PC-3 (cell line): ENCODE measurements at regions not wholly inside any gene's neighbourhood (a gene's known extent, or its start where the extent isn't known, plus 50 kb on each side); places are given as distances from the start of the nearest gene placed in this dataset.

Source experiments
- ATAC-seq: fragments of 200-7000 bp; cut with Tn5 transposase; 2 replicates; pipeline ENCODE4 v1.9.1; 2020; ENCODE audit warnings: mild to moderate bottlenecking, moderate library complexity
- BruUV-seq: library from RNA; stranded (reverse); fragments of 400-500 nt; replicated peaks from 2 replicates; lab custom pipeline; 2021; lab: Mats Ljungman, UMichigan
- CTCF ChIA-PET: fragments of 300-600 bp; sonication (Branson Sonifier 250); formaldehyde crosslinking; loops from one replicate; lab custom pipeline; 2022; ENCODE audit warnings: antibody characterized with exemption; lab: Charles Lee
- POLR2A ChIA-PET: fragments of 300-600 bp; sonication (Branson Sonifier 250); formaldehyde crosslinking; loops from one replicate; lab custom pipeline; 2022; ENCODE audit warnings: antibody characterized with exemption; ENCODE audit not compliant: unreplicated experiment; lab: Charles Lee
- DNase-seq: peaks from one replicate; pipeline ENCODE4 v3.0.0-alpha.2; 2015
- H2AFZ ChIP-seq: fragments of 300-600 bp; sonication (generic); 2 replicates; pipeline ENCODE4 v1.6.0; 2016; ENCODE audit warnings: antibody characterized with exemption, low read length
- H3F3A ChIP-seq: fragments of 300-600 bp; sonication (generic); one replicate; pipeline ENCODE4 v1.6.0; 2017; ENCODE audit warnings: antibody characterized with exemption, low read length, control low read depth, mild to moderate bottlenecking; ENCODE audit not compliant: unreplicated experiment
- H3K27ac ChIP-seq: fragments of 300-600 bp; sonication (generic); 2 replicates; pipeline ENCODE4 v1.5.1; 2016; ENCODE audit warnings: mild to moderate bottlenecking, low read length
- H3K27me3 ChIP-seq: fragments of 300-600 bp; sonication (generic); 2 replicates; pipeline ENCODE4 v1.6.1; 2016; ENCODE audit warnings: low read length, mixed read lengths
- H3K36me3 ChIP-seq: fragments of 300-600 bp; sonication (generic); 2 replicates; pipeline ENCODE4 v1.6.1; 2016; ENCODE audit warnings: low read depth, mixed run types, low read length, mixed read lengths
- H3K4me1 ChIP-seq: fragments of 300-600 bp; sonication (generic); 2 replicates; pipeline ENCODE4 v1.5.1; 2016; ENCODE audit warnings: low read length; ENCODE audit not compliant: insufficient read depth
- H3K4me2 ChIP-seq: fragments of 300-600 bp; sonication (generic); 2 replicates; pipeline ENCODE4 v1.6.0; 2016; ENCODE audit warnings: low read length
- H3K4me3 ChIP-seq: fragments of 300-600 bp; sonication (generic); 2 replicates; pipeline ENCODE4 v1.5.1; 2016; ENCODE audit warnings: mild to moderate bottlenecking, low read length, mixed read lengths
- H3K79me2 ChIP-seq: fragments of 300-600 bp; sonication (generic); 2 replicates; pipeline ENCODE4 v1.6.1; 2017; ENCODE audit warnings: low read length, mixed read lengths
- H3K9ac ChIP-seq: fragments of 300-600 bp; sonication (generic); 2 replicates; pipeline ENCODE4 v1.6.0; 2016; ENCODE audit warnings: mild to moderate bottlenecking, low read length
- H3K9me2 ChIP-seq: fragments of 300-600 bp; sonication (generic); replicated peaks from 2 replicates; pipeline ENCODE4 v1.6.1; 2016; ENCODE audit warnings: mixed run types, low read length, mixed read lengths
- H3K9me3 ChIP-seq: fragments of 300-600 bp; sonication (generic); 2 replicates; pipeline ENCODE4 v1.6.1; 2016; ENCODE audit warnings: low read length, mixed read lengths
- H4K20me1 ChIP-seq: fragments of 300-600 bp; sonication (generic); 2 replicates; pipeline ENCODE4 v1.6.1; 2016; ENCODE audit warnings: low read length, mixed read lengths
- EZH2 ChIP-seq: fragments of 300-600 bp; sonication (generic); IDR thresholded peaks from one replicate; pipeline ENCODE4 v1.6.1; 2017; ENCODE audit warnings: antibody characterized with exemption, mild to moderate bottlenecking, low read length; ENCODE audit not compliant: unreplicated experiment
- EZH2phosphoT487 ChIP-seq: fragments of 300-600 bp; sonication (generic); IDR thresholded peaks from 2 replicates; pipeline ENCODE4 v1.6.1; 2018; ENCODE audit warnings: mild to moderate bottlenecking, antibody characterized with exemption, low read length, borderline replicate concordance
- intact Hi-C: fragments of 100-400 bp; cut with micrococcal nuclease; formaldehyde crosslinking; loops from 2 replicates; pipeline ENCODE4 v1.9.0; 2023
- TF ChIP-seq, protein P1 (sequence below): fragments of 300-600 bp; sonication (generic); conservative IDR thresholded peaks from 2 replicates; pipeline ENCODE4 v1.5.1; 2017; ENCODE audit warnings: antibody characterized with exemption, low read depth, mild to moderate bottlenecking, low read length

DNA sequence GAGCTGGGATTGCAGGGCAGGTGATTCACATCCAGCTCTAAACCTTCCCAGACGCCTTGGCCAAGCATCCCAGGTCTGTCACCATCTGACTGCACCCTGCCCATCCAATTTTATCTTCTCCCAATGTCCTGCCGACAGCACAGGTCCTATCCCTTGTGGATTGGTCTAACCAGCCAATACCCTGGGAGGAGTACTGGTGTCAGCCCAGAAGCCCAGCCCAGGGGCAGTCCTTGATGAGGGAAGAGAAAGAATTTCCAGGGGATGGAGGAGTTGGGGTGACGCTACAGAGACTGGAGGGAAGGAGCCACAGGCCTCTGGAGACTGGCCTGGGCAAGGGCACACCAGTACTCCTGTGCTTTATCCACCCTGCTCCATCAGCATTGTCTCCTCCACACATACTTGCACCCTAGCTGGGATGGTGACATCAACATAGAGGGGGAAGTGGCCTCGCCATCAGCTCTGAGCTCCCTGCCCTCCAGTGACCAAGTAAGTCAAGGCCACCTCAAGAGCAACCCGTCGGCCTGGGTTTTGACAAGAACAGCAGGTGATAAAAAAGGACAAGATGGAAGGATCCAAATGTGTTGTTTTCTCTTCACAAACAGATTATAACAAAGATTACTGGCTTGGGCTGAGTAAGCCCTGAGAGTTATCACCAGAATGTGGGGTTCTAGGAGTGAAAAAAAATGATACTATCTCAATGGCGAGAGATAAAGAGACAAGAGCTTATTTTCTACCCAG lies 114.6 kb downstream of the AQP9 start:
- no peaks in the 10 kb centered on the region for H3F3A ChIP-seq
- H3K4me3 ChIP-seq: no peak overlapping the region
- BruUV-seq: no TSS peak
- intact Hi-C loops: no loop called here
- CTCF ChIA-PET: interaction anchor here (0.6 kb wide), 1 partner anchor 25 kb away, joined by 3 read pairs; no protein-coding TSS in a partner anchor
- no peak overlapping the region for H3K27ac ChIP-seq
- no peaks in the 10 kb centered on the region for H4K20me1 ChIP-seq
- H3K9ac ChIP-seq: no peak overlapping the region
- no peak for ATAC-seq
- POLR2A ChIA-PET: no interaction called here
- DNase-seq: no peak
- TF ChIP-seq EZH2 (no peak), EZH2phosphoT487 (no peak)
- TF ChIP-seq, protein P1, sequence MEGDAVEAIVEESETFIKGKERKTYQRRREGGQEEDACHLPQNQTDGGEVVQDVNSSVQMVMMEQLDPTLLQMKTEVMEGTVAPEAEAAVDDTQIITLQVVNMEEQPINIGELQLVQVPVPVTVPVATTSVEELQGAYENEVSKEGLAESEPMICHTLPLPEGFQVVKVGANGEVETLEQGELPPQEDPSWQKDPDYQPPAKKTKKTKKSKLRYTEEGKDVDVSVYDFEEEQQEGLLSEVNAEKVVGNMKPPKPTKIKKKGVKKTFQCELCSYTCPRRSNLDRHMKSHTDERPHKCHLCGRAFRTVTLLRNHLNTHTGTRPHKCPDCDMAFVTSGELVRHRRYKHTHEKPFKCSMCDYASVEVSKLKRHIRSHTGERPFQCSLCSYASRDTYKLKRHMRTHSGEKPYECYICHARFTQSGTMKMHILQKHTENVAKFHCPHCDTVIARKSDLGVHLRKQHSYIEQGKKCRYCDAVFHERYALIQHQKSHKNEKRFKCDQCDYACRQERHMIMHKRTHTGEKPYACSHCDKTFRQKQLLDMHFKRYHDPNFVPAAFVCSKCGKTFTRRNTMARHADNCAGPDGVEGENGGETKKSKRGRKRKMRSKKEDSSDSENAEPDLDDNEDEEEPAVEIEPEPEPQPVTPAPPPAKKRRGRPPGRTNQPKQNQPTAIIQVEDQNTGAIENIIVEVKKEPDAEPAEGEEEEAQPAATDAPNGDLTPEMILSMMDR: no peak
- H3K4me2 ChIP-seq: no peak overlapping the region
- no peaks in the 10 kb centered on the region for H3K9me2 ChIP-seq
- no peak overlapping the region for H2AFZ ChIP-seq
- no peaks in the 10 kb centered on the region for H3K27me3 ChIP-seq
- no peaks in the 10 kb centered on the region for H3K4me1 ChIP-seq
- no peaks in the 10 kb centered on the region for H3K36me3 ChIP-seq
- H3K9me3 ChIP-seq: no peaks in the 10 kb centered on the region
- H3K79me2 ChIP-seq: no peaks in the 10 kb centered on the region

DNA sequence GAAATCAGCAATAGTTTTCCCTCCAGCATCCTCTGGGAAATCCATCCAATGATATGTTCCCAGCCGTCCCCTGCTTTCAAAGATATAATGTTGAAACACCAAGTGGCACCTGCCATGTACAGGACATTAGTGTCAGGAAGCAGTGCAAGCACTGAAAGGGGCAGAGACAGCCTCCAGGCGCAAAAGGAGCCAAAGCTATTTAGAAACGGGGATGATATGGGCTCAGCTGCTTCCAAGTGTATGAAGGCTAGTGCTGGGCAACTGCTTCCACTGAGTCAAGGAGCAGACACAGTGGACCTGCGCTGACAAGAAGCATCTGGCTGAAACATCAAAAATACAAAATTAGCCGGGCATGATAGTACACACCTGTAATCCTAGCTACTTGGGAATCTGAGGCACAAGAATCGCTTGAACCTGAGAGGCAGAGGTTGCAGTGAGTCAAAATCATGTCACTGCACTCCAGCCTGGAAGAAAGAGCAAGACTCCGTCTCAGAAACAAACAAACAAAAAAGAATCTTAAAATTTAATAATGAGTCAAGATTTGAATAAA lies 119.7 kb downstream of the AQP9 start:
- intact Hi-C loops: no loop called here
- Histone ChIP-seq H3K4me2 (no peak overlapping the region), H3K9ac (no peak overlapping the region), H3K36me3 (no peaks in the 10 kb centered on the region), H3F3A (no peaks in the 10 kb centered on the region), H3K9me2 (no peaks in the 10 kb centered on the region), H3K4me1 (no peaks in the 10 kb centered on the region), H3K27me3 (no peaks in the 10 kb centered on the region), H2AFZ (no peak overlapping the region), H3K79me2 (no peaks in the 10 kb centered on the region), H3K4me3 (no peak overlapping the region), H4K20me1 (no peaks in the 10 kb centered on the region), H3K27ac (no peak overlapping the region), H3K9me3 (no peaks in the 10 kb centered on the region)
- BruUV-seq: no TSS peak
- no peak for ATAC-seq
- ChIA-PET POLR2A (no interaction called here), CTCF (no interaction called here)
- TF ChIP-seq EZH2 (no peak), EZH2phosphoT487 (no peak)
- TF ChIP-seq, protein P1: no peak
- DNase-seq: no peak
